Subcutaneous abdominal adipose tissue (tissue), 5 donors: ENCODE measurements at regions not wholly inside any gene's neighbourhood (a gene's known extent, or its start where the extent isn't known, plus 50 kb on each side); places are given as distances from the start of the nearest gene placed in this dataset.

ENCODE experiments used
- H3K27ac ChIP-seq: one replicate; pipeline ENCODE4 v1.7.0; 2013; ENCODE audit warnings: low read depth, mild to moderate bottlenecking, inconsistent platforms, low read length, moderate library complexity
- H3K27me3 ChIP-seq, 5 donors: one replicate each; pipeline ENCODE4 v1.7.0; 2013; ENCODE audit warnings: low read length in 5 of 5, inconsistent platforms in 1 of 5; ENCODE audit not compliant: control insufficient read depth in 5 of 5, insufficient read depth in 4 of 5
- H3K36me3 ChIP-seq, 5 donors: one replicate each; pipeline ENCODE4 v1.7.0; 2013; ENCODE audit warnings: low read length in 5 of 5; ENCODE audit not compliant: control insufficient read depth in 5 of 5, insufficient read depth in 5 of 5
- H3K4me1 ChIP-seq, 5 donors: one replicate each; pipeline ENCODE4 v1.7.0; 2013; ENCODE audit warnings: low read length in 5 of 5, mild to moderate bottlenecking in 3 of 5, moderate library complexity in 1 of 5; ENCODE audit not compliant: control insufficient read depth in 5 of 5, insufficient read depth in 5 of 5
- H3K4me3 ChIP-seq, 5 donors: one replicate each; pipeline ENCODE4 v1.7.0; 2013; ENCODE audit warnings: low read length in 5 of 5, low read depth in 1 of 5
- H3K9ac ChIP-seq, 5 donors: one replicate each; pipeline ENCODE4 v1.7.0; 2013; ENCODE audit warnings: low read length in 5 of 5, mild to moderate bottlenecking in 4 of 5, moderate library complexity in 3 of 5
- H3K9me3 ChIP-seq, 5 donors: one replicate each; pipeline ENCODE4 v1.7.0; 2013; ENCODE audit warnings: low read length in 5 of 5; ENCODE audit not compliant: control insufficient read depth in 5 of 5
- donor health status: healthy.
- donor health status: healthy.
- donor health status: healthy.
- donor health status: healthy.
- donor health status: healthy.

DNA sequence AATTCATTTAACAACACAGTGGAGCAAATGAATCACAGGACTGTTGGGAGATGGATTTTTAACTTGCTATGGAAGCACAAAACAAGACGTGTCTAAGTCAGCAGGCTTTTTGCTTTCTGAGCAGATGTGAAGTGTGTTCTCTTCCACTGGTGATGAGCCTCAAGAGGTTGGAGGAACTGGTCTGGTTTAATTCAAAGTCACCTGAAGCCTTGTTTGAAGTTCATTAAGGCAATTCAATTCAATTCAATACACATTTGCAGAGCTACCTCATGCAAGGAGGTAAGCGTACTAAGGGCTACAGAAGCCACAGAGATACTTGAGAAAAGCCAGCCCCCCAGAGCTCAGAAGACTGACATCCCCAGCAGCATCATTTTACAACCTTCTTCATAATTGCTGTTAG is 68.4 kb upstream of the PALS2 start:
- Histone ChIP-seq H3K4me1 (no peaks in the 10 kb centered on the region), H3K27me3 (no peaks in the 10 kb centered on the region), H3K4me3 (no peak overlapping the region), H3K27ac (no peak overlapping the region), H3K9ac (no peak overlapping the region), H3K9me3 (no peaks in the 10 kb centered on the region), H3K36me3 (no peaks in the 10 kb centered on the region)

DNA sequence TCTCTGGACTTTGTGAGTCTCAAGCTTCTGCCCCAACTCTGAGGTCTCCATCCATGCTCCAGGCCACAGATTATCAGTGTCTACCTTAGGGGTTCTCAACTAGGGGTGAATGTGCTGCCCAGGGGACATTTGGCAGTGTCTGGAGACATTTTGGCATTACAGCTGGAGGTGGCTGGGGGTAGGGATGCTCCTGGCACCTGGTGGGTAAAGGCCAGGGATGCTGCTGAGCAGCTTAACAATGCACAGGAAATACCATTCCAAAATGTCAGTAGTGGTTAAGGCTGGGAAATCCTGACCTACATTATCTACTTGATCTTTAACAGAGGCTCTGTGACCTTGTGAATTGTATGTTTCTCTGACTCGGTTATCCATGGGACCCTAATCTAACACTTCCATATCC is 67.3 kb upstream of the PALS2 start:
- H3K4me1 ChIP-seq, result no peaks in the 10 kb centered on the region
- H3K9me3 ChIP-seq, result no peaks in the 10 kb centered on the region
- H3K36me3 ChIP-seq, result no peaks in the 10 kb centered on the region
- H3K9ac ChIP-seq, result no peak overlapping the region
- H3K4me3 ChIP-seq, result no peak overlapping the region
- H3K27me3 ChIP-seq, result no peaks in the 10 kb centered on the region
- H3K27ac ChIP-seq, result no peak overlapping the region

- no peaks in the 10 kb centered on the region for H3K36me3 ChIP-seq
- H3K27ac ChIP-seq, result no peak overlapping the region
- H3K27me3 ChIP-seq, result no peaks in the 10 kb centered on the region
- H3K4me1 ChIP-seq, result no peaks in the 10 kb centered on the region
- H3K9ac ChIP-seq, result no peak overlapping the region
- H3K9me3 ChIP-seq, result no peaks in the 10 kb centered on the region
- no peak overlapping the region for H3K4me3 ChIP-seq
These were observed 64.9 kb upstream of the PALS2 start for GRCh38 chr7:24508316-24508715.

DNA sequence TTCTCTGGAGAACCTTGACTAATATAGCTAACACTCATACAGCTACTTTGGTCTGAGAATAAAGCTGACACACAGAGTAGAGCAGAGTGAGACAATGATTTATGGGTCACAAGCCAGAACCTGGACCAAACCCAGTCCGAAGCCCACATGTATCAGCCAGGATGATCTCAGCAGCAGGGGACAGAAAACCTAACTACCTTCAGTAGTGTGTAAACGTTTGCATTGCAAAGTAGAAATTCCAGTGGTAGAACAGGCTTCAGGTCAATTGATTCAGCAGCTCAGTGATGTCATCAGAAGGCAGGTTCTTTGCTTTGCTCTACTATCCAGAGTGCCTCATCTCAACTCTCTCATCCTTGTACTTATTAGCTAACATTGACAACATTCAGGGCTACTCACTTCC is 62.5 kb upstream of the PALS2 start:
- H3K4me3 ChIP-seq, result no peak overlapping the region
- peaks cover 0 to 3% (median 0%) of the 10 kb centered on the region in 5 donors for H3K27me3 ChIP-seq
- no peak overlapping the region for H3K27ac ChIP-seq
- H3K36me3 ChIP-seq, result no peaks in the 10 kb centered on the region
- no peak overlapping the region for H3K9ac ChIP-seq
- H3K4me1 ChIP-seq, result no peaks in the 10 kb centered on the region
- H3K9me3 ChIP-seq, result no peaks in the 10 kb centered on the region

- Histone ChIP-seq H3K4me3 (no peak overlapping the region), H3K36me3 (no peaks in the 10 kb centered on the region), H3K27me3 (peaks cover 0 to 3% (median 0%) of the 10 kb centered on the region in 5 donors), H3K9ac (no peak overlapping the region), H3K4me1 (no peaks in the 10 kb centered on the region), H3K27ac (no peak overlapping the region), H3K9me3 (no peaks in the 10 kb centered on the region)
These were observed 56.1 kb upstream of the PALS2 start for GRCh38 chr7:24517166-24517565.

GRCh38 chr7:24521917-24522623 is 51.2 kb upstream of the PALS2 start:
- no peak overlapping the region for H3K4me3 ChIP-seq
- H3K9me3 ChIP-seq, result no peaks in the 10 kb centered on the region
- H3K9ac ChIP-seq, result no peak overlapping the region
- H3K27ac ChIP-seq, result no peak overlapping the region
- H3K27me3 ChIP-seq, result no peaks in the 10 kb centered on the region
- no peaks in the 10 kb centered on the region for H3K36me3 ChIP-seq
- H3K4me1 ChIP-seq, result no peaks in the 10 kb centered on the region
